NCI-H2107 (cell line): ENCODE measurements at regions not wholly inside any gene's neighbourhood (a gene's known extent, or its start where the extent isn't known, plus 50 kb on each side); places are given as distances from the start of the nearest gene placed in this dataset.

Experiments
- DNase-seq: peaks from one replicate; lab custom pipeline; 2025; lab: John Stamatoyannopoulos, UW

- DNase-seq = no peak
These were observed 188.8 kb downstream of the TSHZ3 start for GRCh38 chr19:31160336-31160926.

GRCh38 chr19:31154021-31154420 lies 195.2 kb downstream of the TSHZ3 start:
- DNase-seq = no peak

GRCh38 chr19:31152906-31153305 lies 196.3 kb downstream of the TSHZ3 start:
- no peak for DNase-seq

GRCh38 chr19:31149441-31149941 lies 199.7 kb downstream of the TSHZ3 start:
- no peak for DNase-seq

- DNase-seq = no peak
These were observed 200.6 kb downstream of the TSHZ3 start for GRCh38 chr19:31148671-31149070.

- no peak for DNase-seq
These were observed 202.0 kb downstream of the TSHZ3 start for GRCh38 chr19:31147234-31147633.

GRCh38 chr19:31146546-31147183 lies 202.6 kb downstream of the TSHZ3 start:
- DNase-seq = no peak

GRCh38 chr19:31146015-31146414 lies 203.2 kb downstream of the TSHZ3 start:
- no peak for DNase-seq

GRCh38 chr19:31145007-31145406 lies 204.2 kb downstream of the TSHZ3 start:
- DNase-seq = no peak

GRCh38 chr19:31144075-31144870 lies 205.0 kb downstream of the TSHZ3 start:
- DNase-seq = no peak

- no peak for DNase-seq
These were observed 207.9 kb downstream of the TSHZ3 start for GRCh38 chr19:31141301-31141700.

GRCh38 chr19:31140717-31141116 lies 208.5 kb downstream of the TSHZ3 start:
- DNase-seq = no peak

GRCh38 chr19:31139871-31140505 lies 209.2 kb downstream of the TSHZ3 start:
- no peak for DNase-seq

GRCh38 chr19:31138077-31138476 lies 211.2 kb downstream of the TSHZ3 start:
- no peak for DNase-seq

GRCh38 chr19:31135841-31136240 lies 213.4 kb downstream of the TSHZ3 start:
- no peak for DNase-seq

- DNase-seq = no peak
These were observed 216.5 kb downstream of the TSHZ3 start for GRCh38 chr19:31132753-31133110.

- DNase-seq = no peak
These were observed 220.9 kb downstream of the TSHZ3 start for GRCh38 chr19:31128291-31128690.

GRCh38 chr19:31127134-31127967 lies 221.9 kb downstream of the TSHZ3 start:
- DNase-seq = no peak

- DNase-seq = no peak
These were observed 223.0 kb downstream of the TSHZ3 start for GRCh38 chr19:31126236-31126635.

- no peak for DNase-seq
These were observed 224.2 kb downstream of the TSHZ3 start for GRCh38 chr19:31125071-31125470.

- no peak for DNase-seq
These were observed 227.7 kb downstream of the TSHZ3 start for GRCh38 chr19:31121501-31121900.

GRCh38 chr19:31120952-31121351 lies 228.3 kb downstream of the TSHZ3 start:
- DNase-seq = no peak
